HL-60 (cell line): ENCODE measurements at regions not wholly inside any gene's neighbourhood (a gene's known extent, or its start where the extent isn't known, plus 50 kb on each side); places are given as distances from the start of the nearest gene placed in this dataset.

Experiments used
- DNase-seq, 2 experiments: peaks; one replicate each; pipeline ENCODE4 v3.0.0-alpha.2; 2010 to 2020; ENCODE audit warnings: low read depth in 1 of 2, low spot score in 1 of 2
- H3K27ac ChIP-seq: fragments of 250-450 bp; sonication (Bioruptor Pico); replicated peaks from 2 replicates; pipeline ENCODE4 v1.5.1; 2020; ENCODE audit warnings: mild to moderate bottlenecking, moderate library complexity
- H3K27me3 ChIP-seq: fragments of 250-450 bp; sonication (Bioruptor Pico); 2 replicates; pipeline ENCODE4 v1.5.1; 2021; ENCODE audit warnings: mild to moderate bottlenecking, moderate library complexity; ENCODE audit not compliant: insufficient read depth, poor library complexity, severe bottlenecking
- H3K4me3 ChIP-seq: replicated peaks from 2 replicates; pipeline ENCODE4 v1.5.1; 2011; ENCODE audit warnings: mild to moderate bottlenecking, control low read depth, low read length; ENCODE audit not compliant: insufficient read depth
- GABPA ChIP-seq: IDR thresholded peaks from 2 replicates; pipeline ENCODE4 v1.6.1; 2012; ENCODE audit warnings: low read depth
- POLR2AphosphoS5 ChIP-seq: IDR thresholded peaks from 2 replicates; pipeline ENCODE4 v1.6.1; 2012; ENCODE audit warnings: low read depth
- SPI1 ChIP-seq: IDR thresholded peaks from 2 replicates; pipeline ENCODE4 v1.6.1; 2012; ENCODE audit warnings: low read depth, mild to moderate bottlenecking, borderline replicate concordance
- TF ChIP-seq, protein P1 (sequence below): IDR thresholded peaks from one replicate; pipeline ENCODE4 v1.5.1; 2011; ENCODE audit warnings: low read length, control low read depth, inconsistent platforms; ENCODE audit not compliant: insufficient read depth
- TF ChIP-seq, protein P2 (sequence below): IDR thresholded peaks from 2 replicates; pipeline ENCODE4 v1.6.1; 2012; ENCODE audit warnings: low read depth; ENCODE audit not compliant: insufficient replicate concordance

DNA sequence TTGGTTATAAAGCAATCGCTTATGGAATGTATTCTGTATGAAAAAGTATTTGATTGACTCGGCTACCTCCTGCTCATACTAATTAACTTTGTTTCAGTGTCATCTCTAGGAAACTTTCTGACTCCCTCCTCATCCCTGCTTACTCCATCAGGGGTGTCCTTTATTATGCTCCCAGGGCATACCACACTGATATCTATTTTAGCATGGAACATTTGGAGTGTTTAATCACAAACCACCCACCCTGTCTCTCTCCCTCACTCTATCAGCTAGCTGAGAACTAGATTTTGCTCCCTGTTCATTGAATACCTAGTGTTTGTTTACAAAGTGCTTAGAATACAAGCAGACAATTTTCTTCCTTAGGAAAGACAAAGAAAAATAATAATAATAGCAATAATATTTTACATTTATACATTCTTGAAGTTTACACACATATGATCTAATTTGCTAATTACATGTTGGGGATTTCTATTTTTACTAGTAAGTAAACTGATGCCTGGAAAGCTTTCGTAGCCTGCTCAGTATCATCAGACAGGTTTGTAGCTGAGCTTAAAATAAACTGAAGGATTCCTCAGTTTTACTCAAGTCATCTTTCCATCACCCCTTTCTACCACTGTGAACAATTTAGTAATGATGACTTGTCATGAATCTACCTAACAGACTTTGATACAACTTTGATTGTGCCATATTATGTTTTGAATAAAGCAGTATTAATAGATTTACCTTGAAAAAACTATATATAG lies 811.4 kb upstream of the HS3ST1 start:
- DNase-seq = no peak
- H3K27me3 ChIP-seq = peaks cover 4% of the 10 kb centered on the region
- TF ChIP-seq, protein P1, sequence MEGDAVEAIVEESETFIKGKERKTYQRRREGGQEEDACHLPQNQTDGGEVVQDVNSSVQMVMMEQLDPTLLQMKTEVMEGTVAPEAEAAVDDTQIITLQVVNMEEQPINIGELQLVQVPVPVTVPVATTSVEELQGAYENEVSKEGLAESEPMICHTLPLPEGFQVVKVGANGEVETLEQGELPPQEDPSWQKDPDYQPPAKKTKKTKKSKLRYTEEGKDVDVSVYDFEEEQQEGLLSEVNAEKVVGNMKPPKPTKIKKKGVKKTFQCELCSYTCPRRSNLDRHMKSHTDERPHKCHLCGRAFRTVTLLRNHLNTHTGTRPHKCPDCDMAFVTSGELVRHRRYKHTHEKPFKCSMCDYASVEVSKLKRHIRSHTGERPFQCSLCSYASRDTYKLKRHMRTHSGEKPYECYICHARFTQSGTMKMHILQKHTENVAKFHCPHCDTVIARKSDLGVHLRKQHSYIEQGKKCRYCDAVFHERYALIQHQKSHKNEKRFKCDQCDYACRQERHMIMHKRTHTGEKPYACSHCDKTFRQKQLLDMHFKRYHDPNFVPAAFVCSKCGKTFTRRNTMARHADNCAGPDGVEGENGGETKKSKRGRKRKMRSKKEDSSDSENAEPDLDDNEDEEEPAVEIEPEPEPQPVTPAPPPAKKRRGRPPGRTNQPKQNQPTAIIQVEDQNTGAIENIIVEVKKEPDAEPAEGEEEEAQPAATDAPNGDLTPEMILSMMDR = no peak
- TF ChIP-seq POLR2AphosphoS5 (no peak), GABPA (no peak), SPI1 (no peak)
- TF ChIP-seq, protein P2, sequence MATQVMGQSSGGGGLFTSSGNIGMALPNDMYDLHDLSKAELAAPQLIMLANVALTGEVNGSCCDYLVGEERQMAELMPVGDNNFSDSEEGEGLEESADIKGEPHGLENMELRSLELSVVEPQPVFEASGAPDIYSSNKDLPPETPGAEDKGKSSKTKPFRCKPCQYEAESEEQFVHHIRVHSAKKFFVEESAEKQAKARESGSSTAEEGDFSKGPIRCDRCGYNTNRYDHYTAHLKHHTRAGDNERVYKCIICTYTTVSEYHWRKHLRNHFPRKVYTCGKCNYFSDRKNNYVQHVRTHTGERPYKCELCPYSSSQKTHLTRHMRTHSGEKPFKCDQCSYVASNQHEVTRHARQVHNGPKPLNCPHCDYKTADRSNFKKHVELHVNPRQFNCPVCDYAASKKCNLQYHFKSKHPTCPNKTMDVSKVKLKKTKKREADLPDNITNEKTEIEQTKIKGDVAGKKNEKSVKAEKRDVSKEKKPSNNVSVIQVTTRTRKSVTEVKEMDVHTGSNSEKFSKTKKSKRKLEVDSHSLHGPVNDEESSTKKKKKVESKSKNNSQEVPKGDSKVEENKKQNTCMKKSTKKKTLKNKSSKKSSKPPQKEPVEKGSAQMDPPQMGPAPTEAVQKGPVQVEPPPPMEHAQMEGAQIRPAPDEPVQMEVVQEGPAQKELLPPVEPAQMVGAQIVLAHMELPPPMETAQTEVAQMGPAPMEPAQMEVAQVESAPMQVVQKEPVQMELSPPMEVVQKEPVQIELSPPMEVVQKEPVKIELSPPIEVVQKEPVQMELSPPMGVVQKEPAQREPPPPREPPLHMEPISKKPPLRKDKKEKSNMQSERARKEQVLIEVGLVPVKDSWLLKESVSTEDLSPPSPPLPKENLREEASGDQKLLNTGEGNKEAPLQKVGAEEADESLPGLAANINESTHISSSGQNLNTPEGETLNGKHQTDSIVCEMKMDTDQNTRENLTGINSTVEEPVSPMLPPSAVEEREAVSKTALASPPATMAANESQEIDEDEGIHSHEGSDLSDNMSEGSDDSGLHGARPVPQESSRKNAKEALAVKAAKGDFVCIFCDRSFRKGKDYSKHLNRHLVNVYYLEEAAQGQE = no peak

DNA sequence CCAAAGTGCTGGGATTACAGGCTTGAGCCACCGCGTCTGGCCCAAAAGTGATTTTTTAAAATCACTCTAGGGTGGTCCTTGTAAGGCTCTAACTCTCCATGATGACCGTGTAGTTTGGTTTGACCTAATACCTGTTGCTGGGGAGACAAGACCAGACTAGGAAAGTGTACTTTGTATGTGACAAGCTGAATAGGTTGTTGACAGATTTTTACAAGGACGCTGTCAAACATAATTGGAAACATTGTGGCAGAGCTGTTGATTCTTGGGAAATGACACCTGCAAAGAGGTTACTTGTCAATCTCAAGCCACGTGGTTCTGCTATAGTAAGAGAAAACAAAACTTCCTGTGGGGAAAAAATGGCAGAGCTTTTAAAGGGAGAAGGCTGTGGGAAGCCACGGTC lies 802.4 kb upstream of the HS3ST1 start:
- H3K27ac ChIP-seq = no peak overlapping the region
- TF ChIP-seq SPI1 (no peak), POLR2AphosphoS5 (no peak), GABPA (no peak)
- TF ChIP-seq, protein P1 = no peak
- TF ChIP-seq, protein P2 = no peak
- no peak for DNase-seq

More for the DNA sequence above, 811.4 kb upstream of the HS3ST1 start:
- Histone ChIP-seq H3K4me3 (no peak overlapping the region), H3K27ac (no peak overlapping the region)

DNA sequence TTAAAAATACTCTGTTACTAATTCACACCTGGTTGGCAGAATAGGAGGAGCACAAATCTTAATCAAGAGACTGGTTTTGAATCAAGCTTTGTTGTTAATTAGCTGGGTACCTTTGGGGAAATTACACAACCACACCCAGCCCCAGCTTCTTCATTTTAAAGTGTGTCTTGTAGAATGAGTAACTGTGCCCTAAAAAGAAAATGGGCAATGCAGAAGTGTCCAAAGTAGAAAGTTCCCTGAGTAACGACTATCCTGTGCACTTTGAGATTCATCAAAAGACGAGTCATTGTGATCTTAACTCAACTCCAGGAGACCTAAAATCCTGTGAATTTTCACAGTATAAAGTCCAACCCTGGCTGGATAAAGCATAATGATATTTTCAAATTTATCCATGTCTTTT lies 792.3 kb upstream of the HS3ST1 start:
- TF ChIP-seq SPI1 (no peak), GABPA (no peak), POLR2AphosphoS5 (no peak)
- TF ChIP-seq, protein P2 = no peak
- TF ChIP-seq, protein P1 = no peak
- peak in 1 of 2 experiments; percentile 35 for DNase-seq
- Histone ChIP-seq H3K4me3 (no peak overlapping the region), H3K27ac (no peak overlapping the region), H3K27me3 (no peaks in the 10 kb centered on the region)

More for the DNA sequence above, 802.4 kb upstream of the HS3ST1 start:
- H3K4me3 ChIP-seq = no peak overlapping the region
- H3K27me3 ChIP-seq = no peaks in the 10 kb centered on the region
